ENCODE measurements at regions not wholly inside any gene's neighbourhood (a gene's known extent, or its start where the extent isn't known, plus 50 kb on each side); places are given as distances from the start of the nearest gene placed in this dataset.

GRCh38 chr9:81790166-81790565 lies 100.8 kb upstream of the TLE1 start:
- TF ChIP-seq CTCF (tag by site-specific recombination; IDR thresholded peaks at IDR 0.05) (no peak), ZNF366 (tag by site-specific recombination; conservative IDR thresholded peaks at IDR 0.05) (no peak), ZBTB49 (tag by site-specific recombination; IDR thresholded peaks at IDR 0.05; ENCODE audit: low read depth) (no peak), PRDM10 (tag by site-specific recombination; IDR thresholded peaks at IDR 0.05) (no peak), ZNF274 (IDR thresholded peaks at IDR 0.05; ENCODE audit: low read length) (no peak), ZNF274 (tag by site-specific recombination; IDR thresholded peaks at IDR 0.05; ENCODE audit: borderline replicate concordance) (no peak), GLI4 (tag by site-specific recombination; IDR thresholded peaks at IDR 0.05) (no peak), SP2 (tag by site-specific recombination; IDR thresholded peaks at IDR 0.05) (no peak), PRDM6 (tag by site-specific recombination; IDR thresholded peaks at IDR 0.05) (no peak), YY2 (tag by site-specific recombination; IDR thresholded peaks at IDR 0.05) (no peak), ZBTB11 (tag by site-specific recombination; conservative IDR thresholded peaks at IDR 0.05; ENCODE audit: low read depth) (no peak)

All from HEK293 (cell line).